Upper lobe of left lung (tissue), 4 donors: ENCODE measurements at regions not wholly inside any gene's neighbourhood (a gene's known extent, or its start where the extent isn't known, plus 50 kb on each side); places are given as distances from the start of the nearest gene placed in this dataset.

ENCODE experiments used
- EP300 ChIP-seq, 4 donors: sonication (generic); formaldehyde crosslinking; IDR thresholded peaks; one replicate each; pipeline ENCODE4 v1.5.1; 2017; ENCODE audit warnings: antibody characterized with exemption in 4 of 4, control low read depth in 2 of 4
- POLR2A ChIP-seq, 4 donors: fragments of 450-650 bp; IDR thresholded peaks; one replicate each; pipeline ENCODE4 v1.5.1; 2016 to 2017; ENCODE audit warnings: antibody characterized with exemption in 4 of 4, mild to moderate bottlenecking in 2 of 4
- TF ChIP-seq, protein P1 (sequence below), 6 experiments: fragments of 450-650 bp in 4 of 6; fragments of 200-600 bp in 2 of 6; sonication (generic) in 2 of 6; IDR thresholded peaks; one replicate each; pipeline ENCODE4 v1.5.1; 2016 to 2019; ENCODE audit warnings: antibody characterized with exemption in 6 of 6

DNA sequence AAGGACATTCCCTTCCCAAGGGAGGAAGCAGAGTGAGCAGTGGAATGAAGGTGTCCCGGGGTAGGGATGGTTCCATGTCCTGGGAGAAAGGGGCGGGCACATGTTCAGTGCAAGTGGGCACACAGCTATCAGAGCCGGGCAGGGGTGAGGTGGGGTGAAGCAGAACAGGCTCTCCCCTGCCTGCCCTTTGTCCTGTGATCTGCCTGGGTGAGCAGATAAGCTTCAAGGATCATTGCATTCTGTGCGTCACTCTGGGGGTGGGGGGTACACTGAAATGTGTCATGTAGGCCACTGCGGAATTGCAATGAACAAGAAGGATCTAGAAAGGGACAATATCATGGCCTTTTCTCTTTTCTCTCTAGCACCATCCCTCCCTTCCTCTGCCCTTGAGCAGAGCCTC is 61.7 kb upstream of the SHB start:
- TF ChIP-seq, protein P1, sequence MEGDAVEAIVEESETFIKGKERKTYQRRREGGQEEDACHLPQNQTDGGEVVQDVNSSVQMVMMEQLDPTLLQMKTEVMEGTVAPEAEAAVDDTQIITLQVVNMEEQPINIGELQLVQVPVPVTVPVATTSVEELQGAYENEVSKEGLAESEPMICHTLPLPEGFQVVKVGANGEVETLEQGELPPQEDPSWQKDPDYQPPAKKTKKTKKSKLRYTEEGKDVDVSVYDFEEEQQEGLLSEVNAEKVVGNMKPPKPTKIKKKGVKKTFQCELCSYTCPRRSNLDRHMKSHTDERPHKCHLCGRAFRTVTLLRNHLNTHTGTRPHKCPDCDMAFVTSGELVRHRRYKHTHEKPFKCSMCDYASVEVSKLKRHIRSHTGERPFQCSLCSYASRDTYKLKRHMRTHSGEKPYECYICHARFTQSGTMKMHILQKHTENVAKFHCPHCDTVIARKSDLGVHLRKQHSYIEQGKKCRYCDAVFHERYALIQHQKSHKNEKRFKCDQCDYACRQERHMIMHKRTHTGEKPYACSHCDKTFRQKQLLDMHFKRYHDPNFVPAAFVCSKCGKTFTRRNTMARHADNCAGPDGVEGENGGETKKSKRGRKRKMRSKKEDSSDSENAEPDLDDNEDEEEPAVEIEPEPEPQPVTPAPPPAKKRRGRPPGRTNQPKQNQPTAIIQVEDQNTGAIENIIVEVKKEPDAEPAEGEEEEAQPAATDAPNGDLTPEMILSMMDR (IDR thresholded peaks at IDR 0.05), result no peak
- TF ChIP-seq EP300 (IDR thresholded peaks at IDR 0.05), result no peak
- TF ChIP-seq POLR2A (IDR thresholded peaks at IDR 0.05), result no peak
